ENCODE measurements at regions not wholly inside any gene's neighbourhood (a gene's known extent, or its start where the extent isn't known, plus 50 kb on each side); places are given as distances from the start of the nearest gene placed in this dataset.
"Not testable (repeated sequence)": the region's sequence is repeated elsewhere in the genome, so short reads cannot be mapped to it uniquely, and the experiment has no call there.

DNA sequence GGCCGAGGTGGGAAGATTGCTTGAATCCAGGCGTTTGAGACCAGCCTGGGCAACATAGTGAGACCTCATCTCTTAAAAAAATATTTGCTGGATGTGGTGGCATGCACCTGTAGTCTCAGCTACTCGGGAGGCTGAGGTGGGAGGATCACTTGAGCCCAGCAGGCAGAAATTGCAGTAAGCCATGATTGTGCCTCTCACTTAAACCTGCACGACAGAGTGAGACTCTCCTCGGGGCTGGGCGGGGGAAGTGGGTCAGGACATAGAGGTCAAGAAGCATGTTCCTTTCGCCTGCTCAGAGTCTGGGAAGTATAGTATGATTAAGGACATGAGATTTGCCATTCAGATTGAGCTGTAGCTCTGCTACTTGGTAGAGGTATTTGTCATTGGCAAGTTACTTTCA lies 52.3 kb downstream of the SEPTIN7 start:
- not testable (repeated sequence) for DNase-seq (ENCODE audit: low spot score)

DNA sequence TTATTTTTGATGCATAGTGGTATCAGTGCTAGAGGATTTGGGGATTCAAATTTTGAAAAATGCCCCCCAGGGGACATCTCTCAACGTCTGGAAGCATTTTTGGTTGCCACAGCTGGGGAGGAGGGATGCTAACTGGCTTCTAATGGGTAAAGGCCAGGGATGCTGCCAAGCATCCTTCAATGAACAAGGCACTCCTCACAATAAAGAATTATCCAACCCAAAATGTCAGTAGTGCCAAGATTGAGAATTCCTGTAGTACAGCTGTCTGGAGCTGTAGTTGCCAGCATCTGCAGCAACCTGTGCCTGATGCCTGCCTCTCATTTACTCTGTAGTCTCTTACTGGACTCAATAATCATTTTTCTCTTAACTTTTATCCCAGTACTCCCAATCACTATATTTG lies 53.5 kb downstream of the SEPTIN7 start:
- peak; percentile 92 for DNase-seq (ENCODE audit: low spot score)

DNA sequence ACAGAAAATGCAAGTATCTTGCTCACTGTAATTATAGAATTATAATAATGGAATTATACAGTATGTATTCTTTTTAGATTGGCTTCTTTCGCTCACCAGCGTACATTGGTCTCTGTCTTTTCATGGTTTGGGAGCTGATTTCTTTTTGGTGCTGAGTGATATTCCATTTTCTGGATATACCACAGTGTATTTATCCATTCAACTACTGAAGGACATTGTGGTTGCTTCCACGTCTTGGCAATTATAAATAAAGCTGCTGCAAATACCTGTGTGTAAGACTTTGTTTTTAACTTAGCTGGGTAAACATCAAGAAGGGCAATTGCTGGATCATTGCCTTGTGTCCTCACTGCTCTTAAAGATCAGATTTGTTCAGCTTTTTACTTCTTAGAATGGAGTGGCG lies 55.3 kb downstream of the SEPTIN7 start:
- DNase-seq (ENCODE audit: low spot score) = no peak

DNA sequence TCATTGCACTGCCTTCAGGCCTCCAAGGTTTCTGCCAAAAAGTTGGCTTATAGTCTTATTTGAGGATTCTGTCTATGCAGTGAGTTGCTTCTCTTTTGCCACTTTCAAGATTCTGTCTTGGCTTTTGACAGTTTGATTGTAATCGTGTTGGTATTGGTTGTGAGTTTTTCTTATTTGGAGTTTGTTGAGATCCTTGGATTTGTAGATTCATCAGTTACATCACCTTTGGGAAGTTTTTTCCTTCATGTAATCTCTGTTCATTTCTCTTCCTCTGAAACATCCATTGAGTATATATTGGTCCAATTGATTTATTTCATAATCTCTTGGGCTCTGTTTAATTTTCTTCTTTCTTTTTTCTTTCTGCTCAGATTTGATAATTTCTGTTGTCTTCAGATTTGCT lies 59.8 kb downstream of the SEPTIN7 start:
- DNase-seq (ENCODE audit: low spot score) = no peak

DNA sequence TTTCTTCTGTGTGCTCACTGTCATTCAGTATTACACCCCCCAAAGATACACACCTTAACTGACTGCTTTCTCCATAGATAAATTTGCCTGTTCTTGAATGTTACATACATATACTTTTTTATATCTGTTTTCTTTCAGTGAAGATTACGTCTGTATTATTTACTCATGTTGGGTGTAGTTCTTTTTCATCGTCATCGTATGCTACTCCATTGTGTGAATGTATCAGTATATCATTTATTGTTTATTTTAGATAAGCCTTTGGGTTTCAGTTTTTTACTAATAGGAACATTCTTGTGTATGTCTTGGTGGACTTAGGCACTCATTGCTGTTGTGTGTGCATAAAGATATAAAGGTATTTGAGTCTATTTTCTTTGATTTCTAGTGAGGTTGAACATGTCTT lies 64.4 kb downstream of the SEPTIN7 start:
- no peak for DNase-seq (ENCODE audit: low spot score)

DNA sequence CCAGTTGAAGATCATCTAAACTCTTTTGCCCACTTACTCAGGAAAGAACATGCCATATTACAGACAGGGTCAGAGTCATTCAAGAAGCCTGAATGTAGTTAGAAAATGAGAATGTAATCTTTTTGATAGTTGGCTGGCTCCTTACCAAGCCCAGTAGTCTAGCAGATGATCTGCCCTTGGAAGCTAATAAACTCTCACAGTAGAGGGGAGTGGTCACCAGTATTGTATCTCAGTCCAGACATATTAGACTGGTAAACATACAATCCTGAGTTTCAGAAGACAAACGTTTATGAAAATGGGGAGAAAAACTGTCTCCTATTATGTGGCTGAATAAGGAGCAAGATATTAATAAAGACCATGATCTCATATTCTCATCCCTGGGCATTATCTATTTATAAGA lies 65.3 kb downstream of the SEPTIN7 start:
- DNase-seq (ENCODE audit: low spot score) = no peak

DNA sequence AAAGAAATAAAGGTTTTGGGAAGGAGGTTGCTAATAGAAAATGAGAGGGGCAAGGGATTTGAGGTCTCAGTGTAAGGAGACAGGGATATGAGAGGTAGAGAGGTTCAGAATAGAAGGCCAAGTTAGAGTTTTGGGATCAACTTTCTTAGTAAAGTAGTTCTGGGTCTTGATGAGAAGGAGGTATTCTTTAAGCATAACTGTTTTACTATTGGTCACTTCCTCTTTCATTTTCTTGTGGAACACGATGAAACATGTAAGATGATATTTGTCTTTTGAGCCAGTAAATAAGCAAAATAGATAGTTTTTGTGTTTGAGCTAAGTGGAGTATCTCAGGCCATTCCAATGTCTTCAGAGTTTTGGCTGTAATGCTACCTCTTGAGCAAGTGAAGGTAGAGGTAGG lies 68.3 kb downstream of the SEPTIN7 start:
- DNase-seq (ENCODE audit: low spot score) = not testable (repeated sequence)

DNA sequence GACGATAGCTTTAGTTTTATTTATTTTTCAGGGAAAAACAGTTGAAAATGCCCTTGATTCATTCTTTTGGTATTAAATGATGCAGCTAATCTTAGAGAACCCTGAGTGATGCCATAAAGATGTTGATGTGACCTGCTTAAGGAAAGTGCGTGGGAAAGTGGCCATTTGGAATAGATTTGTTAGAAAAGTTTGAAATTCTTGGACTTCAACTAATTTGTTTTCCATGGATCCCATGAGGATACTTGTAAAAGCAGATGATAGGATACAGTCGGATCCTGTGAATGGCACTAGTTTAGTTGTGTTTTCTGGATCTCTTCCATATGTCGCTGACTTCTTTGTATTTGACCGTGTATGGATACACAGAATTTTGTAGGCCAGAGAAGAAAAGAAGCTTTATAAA lies 69.0 kb downstream of the SEPTIN7 start:
- peak; percentile 17 for DNase-seq (ENCODE audit: low spot score)

DNA sequence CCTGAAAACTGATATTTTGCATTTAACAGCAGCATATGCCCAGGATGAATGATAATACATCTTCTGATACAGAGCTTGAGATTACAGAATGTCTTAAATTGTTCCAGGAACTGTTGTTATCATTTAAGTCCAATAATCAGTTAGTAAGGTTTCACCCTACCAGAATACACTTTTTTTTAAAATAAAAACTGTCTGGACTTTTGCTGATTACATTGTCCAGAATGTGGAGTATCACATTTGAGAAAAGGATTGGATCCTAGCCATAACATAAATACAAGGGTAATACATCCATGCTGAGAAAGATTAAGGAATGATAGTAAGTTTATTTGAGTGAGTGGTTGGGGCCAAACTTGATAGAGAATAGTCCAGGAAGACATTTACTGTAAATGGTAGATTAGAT lies 71.0 kb downstream of the SEPTIN7 start:
- DNase-seq (ENCODE audit: low spot score) = no peak

DNA sequence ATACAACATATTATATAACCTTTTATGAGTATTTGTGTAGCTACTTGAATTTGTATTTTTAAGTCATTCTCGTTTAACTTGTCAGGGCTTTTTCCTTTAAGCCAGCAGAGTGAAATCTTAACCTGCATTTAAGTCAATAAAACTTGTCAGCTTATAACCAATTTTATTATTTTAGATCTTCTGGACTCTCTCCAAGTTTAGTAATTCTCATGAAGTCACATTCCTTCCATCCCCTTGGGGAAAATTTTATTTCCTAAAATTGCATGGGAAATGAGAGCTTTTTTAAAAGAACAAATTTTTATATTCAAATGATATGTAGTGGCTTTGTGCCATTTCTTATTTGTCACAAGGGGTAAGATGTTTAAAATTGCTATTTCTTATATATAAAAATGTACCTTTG lies 74.0 kb downstream of the SEPTIN7 start:
- DNase-seq (ENCODE audit: low spot score) = no peak

DNA sequence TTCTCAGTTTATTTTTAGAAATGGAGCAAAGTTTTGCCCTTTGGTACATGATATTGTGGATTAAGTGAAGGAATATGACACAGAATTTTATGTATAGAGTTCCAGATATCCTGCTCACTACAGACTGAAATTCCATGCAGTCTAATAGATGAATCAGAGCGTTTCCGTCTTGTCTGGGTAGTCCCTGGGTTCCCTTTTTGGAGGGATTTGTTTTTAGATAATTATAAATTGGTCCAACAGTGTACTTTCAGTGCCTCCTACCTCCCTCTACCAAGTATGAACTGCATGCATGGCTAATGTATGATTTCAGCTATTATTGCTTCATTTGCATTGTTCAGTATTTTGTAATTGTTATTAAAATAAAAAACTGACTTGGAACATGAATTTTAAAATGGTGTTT lies 74.4 kb downstream of the SEPTIN7 start:
- DNase-seq (ENCODE audit: low spot score) = no peak

DNA sequence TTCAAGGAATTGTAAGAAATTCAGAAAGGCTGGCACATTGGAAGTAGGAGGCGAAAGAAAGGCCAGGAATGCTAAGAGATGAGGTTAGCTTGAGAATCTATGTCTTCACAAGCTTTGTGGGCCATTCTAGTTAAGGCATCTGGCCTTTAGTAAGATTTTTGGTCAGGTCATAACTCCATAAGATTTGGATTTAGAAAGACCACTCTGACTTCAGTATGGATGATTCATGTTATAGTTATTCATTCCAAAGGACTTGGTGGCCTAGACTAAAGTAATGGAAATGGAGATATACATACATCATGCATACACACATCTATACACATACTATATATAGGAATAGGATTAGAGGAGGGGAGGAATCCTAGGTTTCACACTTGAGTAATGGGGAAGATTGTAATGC lies 77.5 kb downstream of the SEPTIN7 start:
- DNase-seq (ENCODE audit: low spot score) = no peak

DNA sequence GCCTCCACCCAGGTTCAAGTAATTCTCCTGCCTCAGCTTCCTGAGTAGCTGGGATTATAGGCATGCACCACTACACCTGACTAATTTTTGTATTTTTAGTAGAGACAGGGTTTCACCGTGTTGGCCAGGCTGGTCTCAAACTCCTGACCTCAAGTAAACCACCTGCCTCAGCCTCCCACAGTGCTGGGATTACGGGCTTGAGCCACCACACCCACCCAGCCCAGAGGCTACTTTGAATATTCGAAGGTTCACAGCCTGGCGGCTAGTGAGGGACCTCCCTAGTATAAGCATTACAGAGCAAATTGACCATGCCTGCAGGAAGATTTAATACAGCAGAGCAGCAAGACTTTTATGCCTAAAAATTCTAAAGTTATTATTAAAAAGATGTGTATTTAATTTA lies 86.6 kb downstream of the SEPTIN7 start:
- DNase-seq (ENCODE audit: low spot score) = not testable (repeated sequence)

DNA sequence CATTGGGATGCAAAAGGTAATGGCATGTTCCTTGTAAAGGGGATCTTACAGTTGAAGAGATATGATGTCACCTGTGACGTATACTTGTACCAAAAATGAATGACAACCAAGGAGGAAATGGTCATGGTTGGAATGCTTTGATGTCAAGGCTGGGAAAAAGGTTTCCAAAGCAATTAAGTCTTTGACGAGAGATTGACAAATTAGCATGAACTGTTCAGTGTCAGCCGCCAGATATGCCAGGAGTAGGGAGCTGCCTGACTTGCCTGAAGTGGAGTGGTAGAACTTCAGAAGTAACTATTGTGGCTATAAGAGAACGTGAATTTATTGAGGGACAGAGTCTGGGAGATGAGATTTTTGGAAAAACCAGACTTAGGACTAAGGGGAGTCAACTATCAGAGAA lies 88.1 kb downstream of the SEPTIN7 start:
- DNase-seq (ENCODE audit: low spot score) = no peak

DNA sequence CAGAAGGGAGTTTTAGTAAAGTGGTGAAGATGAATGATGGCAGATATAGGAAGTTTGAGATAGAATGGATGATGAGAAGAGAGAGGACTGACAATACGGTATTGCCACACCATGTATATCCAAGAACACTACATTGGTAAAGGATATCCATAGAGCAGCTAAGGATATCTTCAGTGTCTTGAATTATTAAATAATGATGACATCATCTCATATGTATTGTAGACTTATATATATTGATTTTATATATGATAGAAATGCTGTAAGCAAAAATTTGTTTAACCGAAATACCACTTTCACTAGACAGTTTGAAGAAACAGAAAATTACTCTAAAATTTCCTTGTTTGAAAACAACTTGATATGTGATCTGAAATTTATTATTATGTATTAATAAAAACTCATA lies 89.0 kb downstream of the SEPTIN7 start:
- no peak for DNase-seq (ENCODE audit: low spot score)

DNA sequence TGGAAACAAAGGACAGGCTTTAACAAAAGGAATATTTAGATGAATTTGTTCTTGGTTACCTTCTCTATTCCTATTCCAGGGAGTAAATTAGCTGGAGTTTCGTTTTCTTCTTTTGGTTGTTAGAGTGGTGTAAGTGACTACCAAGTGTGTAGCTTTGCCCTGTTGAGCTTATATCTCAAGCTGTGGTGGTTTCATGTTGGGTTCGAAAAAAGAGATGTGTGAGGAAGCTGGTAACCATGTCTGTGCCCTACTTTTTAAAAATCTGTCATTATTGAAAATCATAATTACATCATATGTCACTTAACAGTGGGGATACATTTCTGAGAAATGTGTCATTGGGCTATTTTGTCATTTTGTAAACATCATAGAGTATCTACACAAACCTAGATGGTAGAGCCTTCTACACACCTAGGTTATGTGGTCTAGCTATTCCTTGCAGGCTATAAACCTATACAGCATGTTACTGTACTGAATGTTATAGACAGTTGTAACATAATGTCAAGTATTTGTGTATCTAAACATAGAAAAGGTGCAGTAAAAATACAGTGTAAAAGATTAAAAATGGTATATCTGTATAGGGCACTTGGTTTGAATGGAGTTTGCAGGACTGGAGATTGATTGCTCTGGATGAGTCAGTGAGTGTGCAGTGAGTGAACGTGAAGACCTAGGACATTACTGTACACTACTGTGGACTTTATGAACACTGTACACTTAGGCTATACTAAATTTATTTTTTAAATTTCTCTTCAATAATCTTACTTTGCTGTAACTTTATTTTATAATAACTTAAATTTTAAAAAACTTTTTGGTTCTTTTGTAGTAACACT lies 90.4 kb downstream of the SEPTIN7 start:
- no peak for DNase-seq (ENCODE audit: low spot score)

DNA sequence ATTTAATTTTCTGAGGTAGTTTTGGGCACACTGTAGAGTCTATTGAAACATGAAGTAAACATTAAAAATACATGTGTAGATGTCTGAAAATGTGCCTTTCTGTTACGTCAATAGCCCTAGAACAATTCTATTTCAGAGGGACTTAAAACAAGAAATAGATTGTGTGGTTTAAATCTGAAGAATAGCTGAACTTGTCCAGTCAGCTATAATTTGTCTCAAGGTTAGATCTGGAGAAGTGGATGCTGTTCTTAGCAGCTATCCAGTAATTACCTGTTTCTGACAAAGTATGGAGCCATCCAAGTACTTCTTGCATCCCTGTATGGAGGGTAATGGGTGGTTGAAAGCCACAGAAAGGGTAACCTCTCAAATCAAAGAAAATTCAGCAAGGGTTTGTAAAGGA lies 92.8 kb downstream of the SEPTIN7 start:
- no peak for DNase-seq (ENCODE audit: low spot score)

DNA sequence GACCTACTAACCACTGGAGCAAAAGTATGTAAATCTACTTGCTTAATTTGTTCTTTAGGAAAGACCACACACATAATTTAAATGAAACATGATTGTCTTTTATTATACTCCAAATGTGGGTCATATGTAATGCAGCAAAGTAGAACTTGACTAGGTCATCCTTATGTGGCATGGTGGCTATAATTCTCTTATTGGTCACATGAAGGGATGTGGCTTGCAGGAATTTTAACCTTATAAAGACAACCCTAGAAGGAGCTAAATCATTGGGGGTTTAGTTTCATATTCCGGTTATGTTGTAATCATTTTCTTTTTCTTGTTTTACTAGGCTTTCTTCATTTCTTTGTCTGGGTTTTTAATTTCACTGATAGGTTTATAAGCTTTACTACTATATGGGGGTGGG lies 93.9 kb downstream of the SEPTIN7 start:
- no peak for DNase-seq (ENCODE audit: low spot score)

DNA sequence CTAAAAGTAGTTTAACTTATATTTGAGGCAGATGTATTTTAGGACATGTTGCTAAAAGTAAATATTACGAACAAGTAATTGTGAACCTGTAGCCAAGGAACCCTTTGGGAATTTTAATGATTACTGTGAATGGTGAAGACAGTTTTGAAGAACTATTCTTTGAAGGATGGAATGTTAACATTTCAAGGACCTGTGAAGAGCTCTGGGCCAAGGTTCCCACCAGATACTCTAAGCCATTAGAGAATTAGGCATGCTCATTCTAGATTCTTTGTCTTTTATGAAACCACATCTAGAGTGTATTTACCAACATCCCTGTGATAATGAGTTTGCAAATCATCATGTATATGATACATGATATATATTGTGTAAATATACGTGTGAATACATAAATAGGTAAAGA lies 99.8 kb downstream of the SEPTIN7 start:
- no peak for DNase-seq (ENCODE audit: low spot score)

DNA sequence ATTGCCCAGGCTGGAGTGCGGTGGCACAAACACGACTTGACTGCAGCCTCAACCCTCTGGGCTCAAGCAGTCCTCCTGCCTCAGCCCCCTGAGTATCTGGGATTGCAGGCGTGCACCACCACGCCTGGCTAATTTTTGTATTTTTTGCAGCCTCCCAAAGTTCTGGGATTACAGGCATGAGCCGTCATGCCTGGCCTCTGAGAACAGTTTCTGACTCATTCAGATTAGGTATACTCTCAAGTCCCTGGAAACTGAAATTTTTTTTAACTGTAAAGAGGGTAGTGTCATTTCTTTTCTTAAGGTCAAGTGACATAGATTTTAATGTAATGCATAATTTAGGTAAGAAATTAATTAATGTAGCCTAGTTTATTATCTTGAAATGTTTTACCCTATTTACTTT lies 104.7 kb downstream of the SEPTIN7 start:
- DNase-seq (ENCODE audit: low spot score) = no peak

DNA sequence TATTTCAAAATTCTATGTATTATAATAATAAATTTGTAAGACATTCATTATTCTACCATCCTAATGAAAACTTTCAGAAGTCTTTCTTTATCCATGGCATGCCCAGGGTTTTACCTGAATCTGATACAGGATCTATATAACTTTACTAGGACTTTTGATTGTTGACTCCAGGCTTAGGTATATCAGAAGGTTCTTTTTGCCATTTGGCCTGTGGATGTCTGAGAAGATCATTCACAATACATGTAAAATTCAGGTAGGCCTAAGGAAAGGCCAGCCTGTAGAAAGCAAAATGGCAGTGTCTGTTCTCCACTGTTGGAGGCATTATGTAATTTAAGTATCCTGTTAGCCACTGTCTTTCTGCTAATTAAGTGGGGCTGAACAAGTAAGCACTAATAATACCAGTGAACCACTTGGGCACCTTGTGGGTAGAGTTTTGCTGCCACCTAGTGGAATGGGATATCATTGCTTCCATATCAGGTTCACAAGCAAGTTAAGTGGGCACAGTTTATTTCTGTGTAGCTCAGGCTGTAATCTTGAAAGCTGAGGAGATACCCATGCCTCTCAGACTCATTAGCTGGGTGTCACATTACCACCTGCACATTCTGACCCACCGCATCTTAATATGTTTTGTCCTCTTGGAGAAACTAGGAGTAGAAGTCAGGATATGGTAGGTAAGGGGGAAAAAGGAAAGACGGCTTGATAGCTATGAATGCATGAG lies 105.5 kb downstream of the SEPTIN7 start:
- DNase-seq (ENCODE audit: low spot score) = peak; percentile 90

DNA sequence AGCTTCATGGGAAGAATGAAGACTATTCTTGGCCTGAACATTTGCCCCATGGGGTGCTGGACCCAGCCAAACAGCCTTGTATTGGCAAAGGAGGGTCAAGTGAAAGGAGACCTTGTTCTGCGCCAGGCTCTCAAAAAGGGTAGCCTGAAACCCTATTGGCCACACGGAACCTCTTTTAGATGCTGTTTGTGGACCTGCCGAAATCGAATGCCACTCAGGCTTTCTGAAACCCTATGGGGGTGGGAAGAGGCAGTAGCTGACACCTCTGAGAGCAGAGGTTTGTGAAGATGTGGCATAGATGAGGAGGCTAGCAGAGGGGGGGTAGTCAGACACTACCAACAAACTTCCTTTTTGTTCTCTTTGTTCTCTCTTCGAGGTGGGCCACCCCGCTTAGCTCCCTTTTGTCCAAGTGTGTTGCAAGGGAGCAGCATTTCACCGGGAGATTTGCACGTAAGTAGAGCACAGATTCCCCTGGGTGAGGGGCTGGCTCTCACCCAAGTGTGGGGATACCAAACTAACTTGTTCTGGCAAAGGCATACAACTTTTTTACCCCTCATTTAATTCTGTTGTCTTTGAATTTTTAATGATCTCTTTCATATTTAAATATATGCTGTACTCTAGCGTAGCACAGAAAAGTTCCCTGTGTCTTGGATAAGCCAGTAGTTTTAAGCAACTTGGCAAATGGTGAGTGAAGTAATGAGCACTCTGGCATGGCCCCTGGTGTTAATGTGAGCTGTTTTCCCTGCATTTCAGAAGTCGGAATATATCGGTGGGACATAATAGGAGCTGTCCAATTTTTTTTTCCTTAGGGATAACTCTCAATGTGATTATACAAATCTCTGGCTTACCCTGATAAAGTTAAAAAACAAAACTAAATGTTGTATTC lies 107.7 kb downstream of the SEPTIN7 start:
- DNase-seq (ENCODE audit: low spot score) = peak; percentile 64
